Retinal pigment epithelial cell (primary cell): ENCODE measurements at regions not wholly inside any gene's neighbourhood (a gene's known extent, or its start where the extent isn't known, plus 50 kb on each side); places are given as distances from the start of the nearest gene placed in this dataset.

Experiments
- DNase-seq: peaks from one replicate; pipeline ENCODE4 v3.0.0-alpha.2; 2010; ENCODE audit warnings: low read depth
- H3K4me3 ChIP-seq: 2 replicates; pipeline ENCODE4 v1.5.1; 2011; ENCODE audit warnings: mild to moderate bottlenecking, low read length, control low read depth, moderate library complexity
- TF ChIP-seq, protein P1 (sequence below): conservative IDR thresholded peaks from 2 replicates; pipeline ENCODE4 v1.5.1; 2011; ENCODE audit warnings: low read depth, low read length, control low read depth, inconsistent platforms

DNA sequence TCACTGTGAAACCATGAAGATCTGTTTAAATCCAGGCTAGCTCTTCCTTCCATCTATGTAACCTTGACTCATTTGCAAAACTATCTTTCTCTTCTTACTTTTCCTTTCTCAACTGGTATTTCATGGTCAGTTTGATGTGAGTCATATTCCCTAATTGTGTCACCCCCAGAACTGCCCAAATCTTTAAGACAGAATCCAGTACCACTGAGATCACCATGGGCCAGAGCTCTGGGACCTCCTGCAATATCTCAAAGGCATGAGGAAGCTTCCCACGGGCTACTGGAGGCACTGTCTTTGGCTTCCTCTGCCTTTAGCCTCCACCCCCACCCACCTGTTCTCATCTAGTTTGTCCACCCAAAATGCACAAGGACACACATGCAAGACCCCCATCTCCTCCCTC lies 274.4 kb upstream of the FMN2 start:
- no peak overlapping the region for H3K4me3 ChIP-seq
- TF ChIP-seq, protein P1, sequence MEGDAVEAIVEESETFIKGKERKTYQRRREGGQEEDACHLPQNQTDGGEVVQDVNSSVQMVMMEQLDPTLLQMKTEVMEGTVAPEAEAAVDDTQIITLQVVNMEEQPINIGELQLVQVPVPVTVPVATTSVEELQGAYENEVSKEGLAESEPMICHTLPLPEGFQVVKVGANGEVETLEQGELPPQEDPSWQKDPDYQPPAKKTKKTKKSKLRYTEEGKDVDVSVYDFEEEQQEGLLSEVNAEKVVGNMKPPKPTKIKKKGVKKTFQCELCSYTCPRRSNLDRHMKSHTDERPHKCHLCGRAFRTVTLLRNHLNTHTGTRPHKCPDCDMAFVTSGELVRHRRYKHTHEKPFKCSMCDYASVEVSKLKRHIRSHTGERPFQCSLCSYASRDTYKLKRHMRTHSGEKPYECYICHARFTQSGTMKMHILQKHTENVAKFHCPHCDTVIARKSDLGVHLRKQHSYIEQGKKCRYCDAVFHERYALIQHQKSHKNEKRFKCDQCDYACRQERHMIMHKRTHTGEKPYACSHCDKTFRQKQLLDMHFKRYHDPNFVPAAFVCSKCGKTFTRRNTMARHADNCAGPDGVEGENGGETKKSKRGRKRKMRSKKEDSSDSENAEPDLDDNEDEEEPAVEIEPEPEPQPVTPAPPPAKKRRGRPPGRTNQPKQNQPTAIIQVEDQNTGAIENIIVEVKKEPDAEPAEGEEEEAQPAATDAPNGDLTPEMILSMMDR = no peak
- DNase-seq = no peak

DNA sequence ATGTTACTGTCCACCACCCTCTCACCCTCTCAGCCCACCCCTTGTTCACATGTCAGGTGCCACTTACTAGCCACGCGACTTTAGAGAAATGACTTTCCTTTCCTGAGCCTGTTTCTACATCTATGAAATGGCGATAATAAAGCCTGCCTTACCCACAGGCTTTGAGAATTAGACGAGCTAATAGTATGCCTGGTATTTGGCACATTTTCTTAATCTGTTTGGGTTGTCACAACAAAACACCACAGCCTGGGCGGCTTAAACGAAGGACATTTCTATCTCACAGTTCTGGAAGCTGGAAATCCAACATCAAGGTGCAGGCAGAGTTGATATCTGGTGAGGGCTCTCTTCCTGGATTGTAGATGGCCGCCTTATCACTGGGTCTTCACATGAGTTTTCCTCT lies 273.9 kb upstream of the FMN2 start:
- no peak overlapping the region for H3K4me3 ChIP-seq
- peak; percentile 68 for DNase-seq
- TF ChIP-seq, protein P1 = no peak

GRCh38 chr1:239819096-239819495 lies 272.6 kb upstream of the FMN2 start:
- TF ChIP-seq, protein P1 = peak; percentile 39
- DNase-seq = no peak
- no peak overlapping the region for H3K4me3 ChIP-seq

GRCh38 chr1:239819756-239820250 lies 271.9 kb upstream of the FMN2 start:
- H3K4me3 ChIP-seq = no peak overlapping the region
- TF ChIP-seq, protein P1 = no peak
- no peak for DNase-seq

DNA sequence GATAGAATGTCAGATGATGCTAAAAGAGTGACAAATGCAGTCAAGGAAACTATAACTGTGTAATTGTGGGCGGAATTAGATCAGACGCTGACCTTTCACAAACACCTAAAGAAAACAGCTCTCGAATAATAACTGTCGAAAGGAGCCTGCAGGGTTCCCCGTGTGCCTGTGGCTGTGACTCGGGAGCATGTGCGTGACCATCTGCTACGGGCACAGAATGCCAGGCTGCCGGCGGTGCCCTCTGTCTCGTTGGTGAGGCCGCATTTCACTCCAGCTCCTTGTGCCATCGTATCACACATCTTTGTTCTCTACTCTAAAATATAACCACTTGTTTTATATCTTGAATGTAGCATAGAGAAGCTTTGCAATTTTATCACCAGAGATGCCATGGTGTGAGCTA lies 267.8 kb upstream of the FMN2 start:
- no peak overlapping the region for H3K4me3 ChIP-seq
- DNase-seq = no peak
- TF ChIP-seq, protein P1 = no peak

DNA sequence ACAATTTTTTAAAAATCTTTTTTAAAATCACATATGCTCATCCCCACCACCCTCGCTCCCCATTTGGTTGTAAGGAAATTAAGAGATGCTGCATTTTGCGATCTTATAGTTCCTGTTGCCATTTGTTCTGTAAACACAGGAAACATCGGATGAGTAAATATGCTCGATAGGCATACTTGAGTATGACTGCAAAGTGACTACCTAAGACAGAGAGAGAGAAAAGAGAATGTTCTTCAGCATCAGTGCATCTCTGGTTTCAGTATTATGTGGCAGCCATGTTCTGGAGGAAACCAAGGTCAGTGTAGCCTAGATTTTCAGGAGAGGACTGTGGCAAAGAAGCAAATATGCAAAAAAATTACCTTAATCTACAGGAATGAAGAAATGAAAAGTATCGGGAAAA lies 265.5 kb upstream of the FMN2 start:
- no peak overlapping the region for H3K4me3 ChIP-seq
- DNase-seq = no peak
- TF ChIP-seq, protein P1 = no peak

DNA sequence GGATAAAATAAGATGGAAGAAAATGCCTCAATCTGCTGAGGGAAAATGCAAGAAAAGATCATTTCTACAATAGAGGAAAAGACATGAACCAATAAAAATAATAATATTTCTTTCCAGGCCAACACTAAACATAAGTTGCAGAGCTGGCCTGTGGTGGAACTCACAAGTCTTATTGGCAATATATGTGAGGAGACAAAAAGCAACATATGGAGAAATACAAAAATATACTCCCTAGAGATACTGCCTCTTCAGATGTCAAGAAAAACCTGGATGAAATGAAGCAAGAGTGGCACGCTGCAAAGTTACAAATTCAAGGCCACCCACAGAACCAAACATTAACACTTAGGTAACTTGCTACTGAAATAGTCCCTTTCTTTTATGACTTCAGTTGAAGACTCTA lies 264.9 kb upstream of the FMN2 start:
- DNase-seq = no peak
- no peak overlapping the region for H3K4me3 ChIP-seq
- TF ChIP-seq, protein P1 = no peak
